GM12892 (cell line): ENCODE measurements at regions not wholly inside any gene's neighbourhood (a gene's known extent, or its start where the extent isn't known, plus 50 kb on each side); places are given as distances from the start of the nearest gene placed in this dataset.

Experiments used
- POLR2A ChIP-seq: IDR thresholded peaks from 2 replicates; pipeline ENCODE4 v1.6.1; 2011; ENCODE audit warnings: low read depth, low read length, control low read depth
- POLR2AphosphoS5 ChIP-seq: IDR thresholded peaks from 2 replicates; pipeline ENCODE4 v1.6.1; 2011; ENCODE audit warnings: low read depth, low read length, control low read depth
- TAF1 ChIP-seq: IDR thresholded peaks from 2 replicates; pipeline ENCODE4 v1.6.1; 2011; ENCODE audit warnings: low read depth, mild to moderate bottlenecking, control low read depth, low read length, borderline replicate concordance

- TF ChIP-seq POLR2A (no peak), TAF1 (no peak), POLR2AphosphoS5 (no peak)
Observed at GRCh38 chr10:131440405-131441360, 129.2 kb upstream of the TCERG1L start.
